MCF 10A (cell line): ENCODE measurements at regions not wholly inside any gene's neighbourhood (a gene's known extent, or its start where the extent isn't known, plus 50 kb on each side); places are given as distances from the start of the nearest gene placed in this dataset.
"Not testable (repeated sequence)": the region's sequence is repeated elsewhere in the genome, so short reads cannot be mapped to it uniquely, and the experiment has no call there.

Experiments used
- BruUV-seq: library from RNA; stranded (reverse); fragments of 400-500 nt; replicated peaks from 2 replicates; lab custom pipeline; 2021; lab: Mats Ljungman, UMichigan
- CTCF ChIA-PET: fragments of 300-600 bp; sonication (Branson Sonifier 250); formaldehyde crosslinking; extraction: SDS; loops from one replicate; lab custom pipeline; 2021; ENCODE audit warnings: antibody characterized with exemption, inconsistent platforms; lab: Yijun Ruan, JAX
- POLR2A ChIA-PET: fragments of 300-600, 350-650 bp; sonication (Branson Sonifier 250); formaldehyde crosslinking; extraction: SDS; loops from one replicate; lab custom pipeline; 2020; ENCODE audit warnings: antibody characterized with exemption, inconsistent platforms; lab: Yijun Ruan, JAX
- DNase-seq: peaks from one replicate; pipeline ENCODE4 v3.0.0-alpha.2; 2018; ENCODE audit not compliant: unreplicated experiment
- H3K27ac Mint-ChIP-seq: one replicate; pipeline ENCODE4 v1.8.0; 2022; ENCODE audit warnings: mild to moderate bottlenecking, low read depth, mixed read lengths; ENCODE audit not compliant: unreplicated experiment
- H3K27me3 Mint-ChIP-seq: one replicate; pipeline ENCODE4 v1.8.0; 2022; ENCODE audit warnings: mixed read lengths; ENCODE audit not compliant: insufficient read depth, unreplicated experiment
- H3K36me3 Mint-ChIP-seq: one replicate; pipeline ENCODE4 v1.8.0; 2022; ENCODE audit warnings: mild to moderate bottlenecking, moderate library complexity, mixed read lengths; ENCODE audit not compliant: insufficient read depth, unreplicated experiment
- H3K4me1 Mint-ChIP-seq: one replicate; pipeline ENCODE4 v1.8.0; 2022; ENCODE audit warnings: mixed read lengths; ENCODE audit not compliant: insufficient read depth, unreplicated experiment
- H3K4me3 Mint-ChIP-seq: one replicate; pipeline ENCODE4 v1.8.0; 2022; ENCODE audit warnings: mild to moderate bottlenecking, moderate library complexity, mixed read lengths; ENCODE audit not compliant: unreplicated experiment
- H3K9me3 Mint-ChIP-seq: one replicate; pipeline ENCODE4 v1.8.0; 2022; ENCODE audit warnings: mixed read lengths; ENCODE audit not compliant: unreplicated experiment
- intact Hi-C: fragments of 100-400 bp; cut with micrococcal nuclease; formaldehyde crosslinking; loops from 2 replicates; pipeline ENCODE4 v1.14.1; 2022
- TF ChIP-seq, protein P1 (sequence below): fragments of 200-600 bp; IDR thresholded peaks from one replicate; pipeline ENCODE4 v1.8.0; 2022; ENCODE audit warnings: antibody characterized with exemption, mild to moderate bottlenecking; ENCODE audit not compliant: unreplicated experiment

DNA sequence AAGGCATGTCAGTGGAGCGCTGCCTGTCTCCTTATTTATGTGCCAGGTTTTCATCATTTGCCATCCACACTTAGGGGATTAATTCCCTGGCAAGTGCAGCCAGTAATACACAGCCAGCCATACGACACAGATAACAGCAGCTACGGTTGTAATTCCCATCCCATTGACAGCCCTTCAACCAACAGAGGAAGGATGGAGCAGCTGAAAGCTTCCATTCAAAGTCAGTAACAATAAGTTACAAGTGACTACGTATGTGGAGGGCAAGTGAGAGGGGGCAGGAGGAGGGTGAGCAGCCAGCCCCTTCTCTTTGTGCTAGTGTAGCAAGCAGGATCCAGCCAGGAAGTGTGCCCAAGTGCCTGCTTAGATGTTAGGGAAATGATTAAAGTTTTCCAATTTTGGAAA is 53.8 kb upstream of the LYRM9 start:
- Mint-ChIP-seq H3K4me3 (no peak overlapping the region), H3K36me3 (no peaks in the 10 kb centered on the region), H3K27ac (no peak overlapping the region), H3K27me3 (peaks cover under 1% of the 10 kb centered on the region), H3K4me1 (no peaks in the 10 kb centered on the region), H3K9me3 (no peaks in the 10 kb centered on the region)
- intact Hi-C loops = no loop called here
- no TSS peak for BruUV-seq
- TF ChIP-seq, protein P1, sequence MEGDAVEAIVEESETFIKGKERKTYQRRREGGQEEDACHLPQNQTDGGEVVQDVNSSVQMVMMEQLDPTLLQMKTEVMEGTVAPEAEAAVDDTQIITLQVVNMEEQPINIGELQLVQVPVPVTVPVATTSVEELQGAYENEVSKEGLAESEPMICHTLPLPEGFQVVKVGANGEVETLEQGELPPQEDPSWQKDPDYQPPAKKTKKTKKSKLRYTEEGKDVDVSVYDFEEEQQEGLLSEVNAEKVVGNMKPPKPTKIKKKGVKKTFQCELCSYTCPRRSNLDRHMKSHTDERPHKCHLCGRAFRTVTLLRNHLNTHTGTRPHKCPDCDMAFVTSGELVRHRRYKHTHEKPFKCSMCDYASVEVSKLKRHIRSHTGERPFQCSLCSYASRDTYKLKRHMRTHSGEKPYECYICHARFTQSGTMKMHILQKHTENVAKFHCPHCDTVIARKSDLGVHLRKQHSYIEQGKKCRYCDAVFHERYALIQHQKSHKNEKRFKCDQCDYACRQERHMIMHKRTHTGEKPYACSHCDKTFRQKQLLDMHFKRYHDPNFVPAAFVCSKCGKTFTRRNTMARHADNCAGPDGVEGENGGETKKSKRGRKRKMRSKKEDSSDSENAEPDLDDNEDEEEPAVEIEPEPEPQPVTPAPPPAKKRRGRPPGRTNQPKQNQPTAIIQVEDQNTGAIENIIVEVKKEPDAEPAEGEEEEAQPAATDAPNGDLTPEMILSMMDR = no peak
- no peak for DNase-seq
- CTCF ChIA-PET = no interaction called here
- POLR2A ChIA-PET = no interaction called here

DNA sequence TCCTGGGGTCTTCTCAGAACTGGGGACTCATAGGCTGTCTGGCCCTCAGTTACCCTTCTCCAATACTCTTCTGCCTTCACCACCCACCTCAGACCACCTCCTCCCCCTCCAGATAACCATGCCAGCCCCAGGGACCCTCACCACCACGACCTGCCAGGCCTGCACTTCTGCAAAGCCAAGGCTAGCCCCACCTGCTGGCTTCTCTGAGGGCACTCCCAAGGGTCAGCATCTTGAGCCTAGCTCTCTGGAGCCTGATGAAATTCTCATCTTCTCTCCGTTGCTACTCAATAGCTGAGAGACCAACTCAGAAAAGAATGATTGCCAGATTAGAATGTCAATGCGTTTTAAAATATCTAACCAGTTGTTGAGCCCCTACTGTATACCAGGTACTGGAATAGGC is 56.1 kb upstream of the LYRM9 start:
- TF ChIP-seq, protein P1 = no peak
- POLR2A ChIA-PET = no interaction called here
- Mint-ChIP-seq H3K27ac (no peak overlapping the region), H3K9me3 (no peaks in the 10 kb centered on the region), H3K27me3 (peaks cover 12% of the 10 kb centered on the region), H3K4me3 (no peak overlapping the region), H3K4me1 (no peaks in the 10 kb centered on the region), H3K36me3 (no peaks in the 10 kb centered on the region)
- CTCF ChIA-PET = interaction anchor here (0.6 kb wide), 2 partner anchors 254 to 287 kb away, joined by 3 read pairs; no protein-coding TSS in a partner anchor
- no TSS peak for BruUV-seq
- intact Hi-C loops = no loop called here
- no peak for DNase-seq

DNA sequence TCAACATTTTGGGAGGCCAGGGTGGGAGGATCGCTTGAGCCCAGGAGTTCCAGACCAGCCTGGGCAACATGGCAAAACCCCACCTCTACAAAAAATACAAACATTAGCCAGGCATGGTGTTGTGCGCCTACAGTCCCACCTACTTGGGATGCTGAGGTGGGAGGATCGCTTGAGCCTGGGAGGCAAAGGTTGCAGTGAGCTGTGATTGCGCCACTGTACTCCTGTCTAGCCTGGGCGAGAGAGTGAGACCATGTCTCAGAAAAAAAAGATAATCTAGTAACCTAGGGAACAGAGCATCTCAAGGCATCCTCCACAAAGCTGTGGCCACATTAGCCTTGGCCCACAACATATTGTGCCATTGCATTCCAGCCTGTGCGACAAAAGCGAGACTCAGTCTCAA is 57.1 kb upstream of the LYRM9 start:
- POLR2A ChIA-PET, intact Hi-C loops, H3K27ac Mint-ChIP-seq, CTCF ChIA-PET, DNase-seq, H3K9me3 Mint-ChIP-seq, BruUV-seq, H3K36me3 Mint-ChIP-seq, H3K4me3 Mint-ChIP-seq, H3K4me1 Mint-ChIP-seq: not testable (repeated sequence)
- peaks cover 12% of the 10 kb centered on the region for H3K27me3 Mint-ChIP-seq

DNA sequence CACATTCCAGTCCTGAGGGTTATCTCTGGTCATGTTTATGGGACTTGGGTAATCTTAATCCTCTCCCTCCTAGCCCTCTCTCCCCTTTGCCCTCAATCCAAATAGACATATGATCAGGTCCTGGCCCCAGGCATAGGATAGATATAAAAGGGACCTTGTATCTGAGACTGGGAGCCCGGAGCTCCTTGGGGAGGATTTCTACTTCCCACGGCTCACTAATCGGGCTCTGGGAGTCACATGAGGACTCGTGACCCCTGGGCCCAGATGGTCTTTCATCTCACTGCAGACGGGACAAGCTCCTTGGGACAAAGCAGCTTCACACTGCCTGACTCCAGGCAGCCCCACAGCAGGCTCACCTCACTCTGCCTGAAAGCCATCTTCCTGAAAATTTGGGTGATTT is 57.8 kb upstream of the LYRM9 start:
- intact Hi-C loops = no loop called here
- no peaks in the 10 kb centered on the region for H3K4me1 Mint-ChIP-seq
- no peak for DNase-seq
- H3K27me3 Mint-ChIP-seq = peaks cover 12% of the 10 kb centered on the region
- no peaks in the 10 kb centered on the region for H3K36me3 Mint-ChIP-seq
- no peak overlapping the region for H3K27ac Mint-ChIP-seq
- POLR2A ChIA-PET = no interaction called here
- CTCF ChIA-PET = no interaction called here
- H3K4me3 Mint-ChIP-seq = no peak overlapping the region
- TF ChIP-seq, protein P1 = no peak
- no TSS peak for BruUV-seq
- no peaks in the 10 kb centered on the region for H3K9me3 Mint-ChIP-seq

DNA sequence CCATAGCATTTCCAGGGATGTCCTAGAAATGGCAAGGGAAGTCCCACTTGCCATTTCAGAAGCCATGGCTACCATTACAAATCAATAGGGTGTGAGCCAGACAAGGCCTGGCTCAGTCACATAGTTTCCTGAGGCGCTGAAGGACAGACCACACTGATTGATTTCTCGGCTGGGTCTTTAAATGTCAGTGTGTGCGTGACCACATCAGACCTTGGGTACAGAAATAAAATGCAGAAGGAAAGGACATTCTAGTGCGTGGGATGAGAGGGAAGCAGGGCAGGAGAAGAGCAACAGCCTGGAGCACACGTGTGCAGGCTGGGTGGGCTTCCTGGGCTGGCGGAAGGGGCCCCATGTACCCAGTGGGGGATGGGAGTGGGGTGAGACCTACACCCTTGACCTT is 58.7 kb upstream of the LYRM9 start:
- H3K9me3 Mint-ChIP-seq = no peaks in the 10 kb centered on the region
- no TSS peak for BruUV-seq
- H3K4me1 Mint-ChIP-seq = no peaks in the 10 kb centered on the region
- TF ChIP-seq, protein P1 = no peak
- intact Hi-C loops = no loop called here
- DNase-seq = no peak
- POLR2A ChIA-PET = no interaction called here
- no peak overlapping the region for H3K4me3 Mint-ChIP-seq
- H3K36me3 Mint-ChIP-seq = no peaks in the 10 kb centered on the region
- CTCF ChIA-PET = interaction anchor here (0.6 kb wide), 1 partner anchor 434 kb away, joined by 3 read pairs; no protein-coding TSS in a partner anchor
- H3K27ac Mint-ChIP-seq = no peak overlapping the region
- H3K27me3 Mint-ChIP-seq = peaks cover 12% of the 10 kb centered on the region
